Heart right ventricle (tissue), 16 donors: ENCODE measurements at regions not wholly inside any gene's neighbourhood (a gene's known extent, or its start where the extent isn't known, plus 50 kb on each side); places are given as distances from the start of the nearest gene placed in this dataset.

ENCODE experiments used
- ATAC-seq, 8 donors: fragments of 200-7000 bp; cut with Tn5 transposase; one replicate each; pipeline ENCODE4 v1.9.1; 2020; ENCODE audit warnings: mild to moderate bottlenecking in 8 of 8, moderate library complexity in 8 of 8, moderate number of reproducible peaks in 1 of 8
- DNase-seq, 2 donors: peaks; one replicate each; pipeline ENCODE4 v3.0.0-alpha.2; 2020
- H3K27ac ChIP-seq, 10 donors: fragments of 200-600 bp; sonication (generic) in 2 of 10; one replicate each; pipeline versions ENCODE4 v1.5.0 to v1.8.0; 2020 to 2022; ENCODE audit warnings: mild to moderate bottlenecking in 3 of 10
- H3K27me3 ChIP-seq, 7 donors: fragments of 200-600 bp; one replicate each; pipeline ENCODE4 v1.8.0; 2021 to 2022; ENCODE audit warnings: mild to moderate bottlenecking in 2 of 7
- H3K36me3 ChIP-seq, 9 donors: fragments of 200-600 bp; sonication (generic) in 1 of 9; one replicate each; pipeline versions ENCODE4 v1.5.0 to v1.8.0; 2020 to 2022; ENCODE audit warnings: mild to moderate bottlenecking in 2 of 9
- H3K4me1 ChIP-seq, 9 donors: fragments of 200-600 bp; sonication (generic) in 1 of 9; one replicate each; pipeline versions ENCODE4 v1.5.0 to v1.8.0; 2020 to 2022; ENCODE audit warnings: mild to moderate bottlenecking in 4 of 9
- H3K4me3 ChIP-seq, 10 donors: fragments of 200-600 bp; sonication (generic) in 2 of 10; one replicate each; pipeline versions ENCODE4 v1.5.0 to v1.8.0; 2020 to 2022; ENCODE audit warnings: mild to moderate bottlenecking in 7 of 10, moderate library complexity in 2 of 10
- H3K9me3 ChIP-seq, 11 donors: fragments of 200-600 bp in 10 of 11; sonication (generic) in 2 of 11; one replicate each; pipeline versions ENCODE4 v1.5.0 to v1.8.0; 2013 to 2022; ENCODE audit warnings: mild to moderate bottlenecking in 2 of 11, control low read depth in 1 of 11, moderate library complexity in 1 of 11
- CTCF ChIP-seq, 9 donors: fragments of 200-600 bp; sonication (generic) in 2 of 9; IDR thresholded peaks; one replicate each; pipeline versions ENCODE4 v1.5.0 to v1.8.0; 2021 to 2022; ENCODE audit warnings: antibody characterized with exemption in 9 of 9, mild to moderate bottlenecking in 5 of 9, moderate library complexity in 1 of 9
- whole genome bisulfite sequencing, 2 donors: extraction: QIAGEN DNeasy Blood & Tissue Kit; methylation state at CpG; one replicate each; pipeline ENCODE4 v1.1.7; 2013; ENCODE audit warnings: inconsistent platforms in 1 of 2; 5-methylcytosine and 5-hydroxymethylcytosine counted together
- intact Hi-C, 10 donors: fragments of 100-400 bp; cut with DNase I; formaldehyde crosslinking; loops; one replicate each; pipeline versions ENCODE4 v1.11.1 to v1.14.2; 2022
- donor health status: Arrhythmogenic right ventricular cardiomyopathy.
- donor health status: ischemic (EF 13 %, LVEDD 7.1; RV severe dilation, severe dysfunction).
- donor health status: healthy with polysubstance abuse.
- donor health status: DM: no; HTN: yes; CAD: no.
- donor health status: DM: no; HTN: no; CAD: no.
- donor health status: ischemic (EF 25% LVEDD 6.9; RV normal size, moderate dysfunction).
- donor health status: ischemic (EF 25% LVEDD 5.7; RV mildly dilated, moderate dysfunction).
- donor health status: healthy.
- donor health status: DM: yes; HTN: yes; CAD: no.
- donor health status: Ischemic cardiomyopathy.
- donor health status: ischemic (EF 35%, LVEDD 5.7; RV mildly dilated, moderate dysfunction).
- donor health status: nonischemic (EF 11% LVEDD 7.7; RV severe dilation, severe dysfunction).
- donor health status: DM: yes; HTN: yes; CAD: no.
- donor health status: PGD.
- donor health status: ischemic (EF 29% LVEDD 5.4; RV normal size, mild dysfunction).
- donor health status: nonischemic (EF 23%, LVEDD 6.1; RV moderate dilation, normal function).

GRCh38 chr2:144307711-144308110 is 212.2 kb downstream of the ZEB2 start:
- Histone ChIP-seq H3K9me3 (peaks cover 0 to 41% (median 16%) of the 10 kb centered on the region in 11 donors), H3K36me3 (no peaks in the 10 kb centered on the region), H3K4me1 (peaks cover 0 to 4% (median 0%) of the 10 kb centered on the region in 9 donors), H3K27me3 (no peaks in the 10 kb centered on the region), H3K4me3 (no peak overlapping the region), H3K27ac (no peak overlapping the region)
- no peak for TF ChIP-seq CTCF (IDR thresholded peaks at IDR 0.05)
- 96% methylated on average over 2 of the region's 2 CpGs for WGBS, 2 donors
- ATAC-seq (no peak), DNase-seq (no peak)
- intact Hi-C loops = no loop called here

- no peaks in the 10 kb centered on the region for H3K27me3 ChIP-seq
- 97 to 98% methylated on average over 1 of the region's 1 CpG for WGBS, 2 donors
- peaks cover 0 to 34% (median 15%) of the 10 kb centered on the region in 11 donors for H3K9me3 ChIP-seq
- no peak overlapping the region for H3K4me3 ChIP-seq
- no peak for DNase-seq
- no peak overlapping the region for H3K27ac ChIP-seq
- H3K4me1 ChIP-seq = peaks cover 0 to 6% (median 0%) of the 10 kb centered on the region in 9 donors
- TF ChIP-seq CTCF (IDR thresholded peaks at IDR 0.05) = no peak
- H3K36me3 ChIP-seq = no peaks in the 10 kb centered on the region
- intact Hi-C loops = no loop called here
- no peak for ATAC-seq
These were observed 215.7 kb downstream of the ZEB2 start for GRCh38 chr2:144304202-144304601.

GRCh38 chr2:144300632-144301031 is 219.3 kb downstream of the ZEB2 start:
- Histone ChIP-seq H3K4me3 (no peak overlapping the region), H3K27ac (no peak overlapping the region), H3K9me3 (peaks cover 0 to 17% (median 11%) of the 10 kb centered on the region in 11 donors), H3K36me3 (no peaks in the 10 kb centered on the region), H3K27me3 (no peaks in the 10 kb centered on the region), H3K4me1 (peaks cover 0 to 6% (median 0%) of the 10 kb centered on the region in 9 donors)
- no peak for ATAC-seq
- no peak for TF ChIP-seq CTCF (IDR thresholded peaks at IDR 0.05)
- intact Hi-C loops = no loop called here
- 70 to 71% methylated on average over 2 of the region's 2 CpGs for WGBS, 2 donors
- no peak for DNase-seq

- 95 to 96% methylated on average over 1 of the region's 1 CpG for WGBS, 2 donors
- no peak for ATAC-seq
- intact Hi-C loops = no loop called here
These were observed 229.6 kb downstream of the ZEB2 start for GRCh38 chr2:144290276-144290675.

More at GRCh38 chr2:144290276-144290675, 229.6 kb downstream of the ZEB2 start:
- no peak for TF ChIP-seq CTCF (IDR thresholded peaks at IDR 0.05)
- Histone ChIP-seq H3K27ac (no peak overlapping the region), H3K9me3 (peaks cover 0 to 9% (median 0%) of the 10 kb centered on the region in 11 donors), H3K4me1 (no peaks in the 10 kb centered on the region), H3K36me3 (no peaks in the 10 kb centered on the region), H3K4me3 (no peak overlapping the region), H3K27me3 (no peaks in the 10 kb centered on the region)
- DNase-seq = no peak
